ENCODE measurements at regions not wholly inside any gene's neighbourhood (a gene's known extent, or its start where the extent isn't known, plus 50 kb on each side); places are given as distances from the start of the nearest gene placed in this dataset.

DNA sequence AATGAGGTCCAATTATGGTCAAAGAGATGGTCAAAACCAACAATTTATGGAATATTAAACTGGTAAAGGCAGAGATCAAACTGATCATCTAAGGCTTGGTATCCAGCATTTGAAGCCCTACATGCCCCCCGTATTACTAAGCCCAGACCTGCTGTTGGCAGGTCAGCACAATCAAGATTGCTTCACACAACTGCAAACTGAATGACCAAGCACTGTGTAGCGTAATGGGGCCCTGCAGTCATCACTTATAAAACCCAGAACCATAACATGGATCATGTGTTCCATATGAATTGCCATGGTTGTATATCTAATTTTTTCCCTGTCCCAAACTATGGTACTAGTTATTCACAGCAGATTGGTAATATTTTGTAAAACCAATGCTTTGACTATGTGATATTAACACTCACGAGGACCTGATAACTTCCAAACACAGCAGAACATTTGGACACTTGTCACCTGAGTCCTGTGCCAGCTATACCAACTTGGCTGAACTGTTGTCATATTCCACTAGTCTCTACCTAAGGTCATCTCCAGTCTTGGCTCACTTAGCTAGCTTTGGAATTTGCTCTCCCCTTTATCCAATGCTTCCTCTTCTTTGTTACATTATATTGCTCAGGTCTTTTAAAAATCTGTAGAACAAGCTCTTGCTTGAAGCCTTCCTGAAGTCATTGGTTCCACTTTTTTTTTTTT, 81.7 kb upstream of the HMHB1 start:
- no peak for DNase-seq

DNA sequence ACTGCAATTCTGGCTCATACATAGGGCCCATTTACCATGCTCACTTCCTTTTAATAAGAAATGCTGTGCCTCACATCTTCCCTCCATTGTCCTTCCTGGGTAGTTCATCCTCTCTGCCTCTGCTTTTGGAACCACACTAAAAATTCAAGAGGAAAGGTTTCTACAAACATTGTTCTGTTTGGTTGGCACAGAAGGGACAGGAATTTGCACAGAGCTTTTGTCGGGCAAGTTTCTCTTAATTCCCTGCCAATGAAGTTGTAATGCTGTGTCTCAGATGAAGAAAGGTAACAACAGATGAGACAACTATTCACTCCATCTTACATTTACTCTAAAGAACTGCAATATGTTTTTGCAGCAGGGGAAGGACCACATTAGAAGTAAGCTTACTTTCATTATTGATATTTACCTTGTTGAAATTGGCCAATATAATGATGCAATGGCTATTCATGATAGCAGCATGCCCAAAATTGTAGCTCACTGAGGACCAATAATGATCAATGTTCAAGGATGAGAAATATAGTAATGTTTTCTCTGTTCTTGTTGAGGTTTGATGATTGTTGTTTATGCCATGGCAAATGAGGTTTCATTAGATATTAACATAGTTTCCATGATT, 82.5 kb upstream of the HMHB1 start:
- DNase-seq: no peak

- DNase-seq: no peak
These were observed 88.8 kb upstream of the HMHB1 start for GRCh38 chr5:143723159-143723558.

DNA sequence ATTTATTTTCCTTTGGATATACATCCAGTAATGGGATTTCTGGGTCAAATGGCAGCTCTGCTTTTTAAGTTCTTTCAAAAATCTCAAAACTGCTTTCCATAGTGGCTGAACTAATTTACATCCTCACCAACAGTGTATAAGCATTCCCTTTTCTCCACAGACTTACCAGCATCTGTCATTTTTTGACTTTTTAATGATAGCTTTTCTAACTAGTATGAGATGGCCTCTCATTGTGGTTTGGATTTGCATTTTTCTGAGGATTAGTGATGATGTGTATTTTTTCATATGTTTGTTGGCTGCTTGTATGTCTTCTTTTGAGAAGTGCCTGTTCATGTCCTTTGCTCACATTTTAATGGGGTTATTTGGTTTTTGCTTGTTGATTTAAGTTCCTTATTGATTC, 90.0 kb upstream of the HMHB1 start:
- no peak for DNase-seq

- DNase-seq: no peak
These were observed 91.3 kb upstream of the HMHB1 start for GRCh38 chr5:143720689-143721088.

- no peak for DNase-seq
These were observed 94.6 kb upstream of the HMHB1 start for GRCh38 chr5:143717400-143717799.

DNA sequence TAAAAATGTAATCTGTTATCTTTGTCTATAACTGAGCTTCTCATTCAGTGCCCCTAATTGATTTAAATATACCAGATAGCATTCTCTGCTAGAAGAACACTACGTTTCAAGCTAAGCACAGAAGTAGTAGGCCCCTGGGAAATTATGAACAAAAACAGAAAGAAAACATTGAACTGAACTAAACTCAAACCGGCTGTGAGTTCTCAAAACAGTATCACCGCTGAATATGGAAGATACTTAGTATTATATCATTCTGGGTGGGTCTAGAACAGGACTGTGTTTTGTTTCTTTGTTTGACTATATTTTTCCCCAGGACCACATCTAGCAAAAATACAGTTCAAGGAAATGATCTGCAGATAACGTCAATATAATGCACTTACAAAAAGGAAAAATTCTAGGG, 95.1 kb upstream of the HMHB1 start:
- no peak for DNase-seq

GRCh38 chr5:143715616-143716015, 96.3 kb upstream of the HMHB1 start:
- DNase-seq: no peak

- no peak for DNase-seq
These were observed 97.3 kb upstream of the HMHB1 start for GRCh38 chr5:143714629-143715028.

DNA sequence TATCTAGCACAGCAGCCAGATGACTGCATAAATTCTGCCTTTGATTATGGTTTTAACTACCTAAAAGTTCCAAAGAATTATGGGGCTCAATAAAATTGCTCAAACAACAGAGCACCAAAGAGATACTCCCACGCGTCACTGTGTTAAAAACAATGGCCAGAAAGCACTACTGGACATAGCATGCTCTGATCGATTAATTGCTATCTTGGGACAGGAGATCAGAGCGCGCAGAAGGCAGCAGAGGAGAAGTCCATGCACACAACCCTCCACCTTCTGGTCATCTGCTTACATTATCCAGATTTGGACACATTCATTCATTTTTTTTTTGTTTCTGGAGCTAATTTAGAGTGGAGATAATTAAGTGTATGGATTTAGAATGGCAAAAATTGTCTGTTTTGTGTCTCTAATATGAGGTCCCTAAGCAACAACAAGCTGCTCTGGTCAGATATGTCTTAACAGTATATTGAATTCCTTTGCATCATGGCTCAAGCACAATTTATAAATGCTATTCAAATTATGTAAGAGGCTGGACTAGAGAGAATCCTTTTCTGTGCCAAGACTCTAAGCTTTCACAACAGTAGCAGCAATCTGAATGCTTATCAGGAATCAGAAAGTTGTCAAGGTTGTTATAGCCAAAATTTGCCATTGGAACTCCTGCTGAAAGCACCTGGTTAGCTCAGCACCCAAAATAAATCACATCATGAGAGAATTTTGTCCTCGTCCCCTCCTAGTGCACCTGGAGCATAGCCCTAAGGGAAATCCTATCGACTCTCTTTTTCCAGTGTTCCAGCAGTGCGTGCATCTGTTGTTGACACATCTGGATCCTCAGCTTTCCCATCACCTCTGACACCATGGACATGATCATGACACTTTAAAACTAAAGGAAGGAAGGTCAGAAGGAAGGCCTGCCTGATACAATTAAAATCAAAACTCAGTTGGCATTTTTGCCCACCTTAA, 98.6 kb upstream of the HMHB1 start:
- no peak for DNase-seq

DNA sequence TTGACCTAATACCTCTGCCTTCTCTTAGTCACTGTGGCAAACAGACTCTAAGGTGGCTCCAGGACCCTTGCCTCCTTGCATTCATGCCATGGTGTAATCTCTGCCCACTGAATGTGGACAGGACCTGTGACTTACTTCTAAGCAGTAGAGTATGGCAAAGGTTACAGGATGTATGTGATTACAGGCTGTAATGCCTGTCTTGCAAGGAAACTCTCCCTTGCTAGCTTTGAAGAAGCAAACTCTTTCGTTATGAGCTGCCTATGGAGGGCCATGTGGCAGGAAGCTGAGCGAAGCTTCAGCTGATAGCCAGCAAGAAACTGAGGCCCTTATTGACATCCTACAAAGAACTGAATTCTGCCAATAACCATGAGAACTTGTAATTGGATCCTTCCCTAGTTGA, 103.3 kb upstream of the HMHB1 start:
- no peak for DNase-seq

- DNase-seq: no peak
These were observed 104.2 kb upstream of the HMHB1 start for GRCh38 chr5:143707806-143708205.

DNA sequence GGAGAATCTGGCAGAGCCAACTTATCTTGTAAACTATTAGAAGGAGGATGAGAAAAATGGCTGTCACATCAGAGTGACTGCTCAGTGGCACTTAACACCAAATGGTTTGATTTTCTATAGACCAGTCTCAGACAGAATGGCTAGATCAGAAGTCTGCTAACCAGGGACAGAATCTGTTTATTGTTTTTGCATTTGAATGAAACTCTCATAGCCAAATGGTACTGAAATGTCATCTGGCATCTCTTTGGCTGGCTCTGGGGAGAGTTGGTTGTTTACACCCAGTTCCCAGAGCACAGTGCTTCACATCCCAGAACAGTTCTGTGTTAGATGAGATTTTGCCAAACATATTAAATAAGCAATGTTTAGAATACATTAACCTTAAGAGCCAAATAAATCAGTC, 106.6 kb upstream of the HMHB1 start:
- DNase-seq: no peak

GRCh38 chr5:143703659-143704058, 108.3 kb upstream of the HMHB1 start:
- no peak for DNase-seq

- no peak for DNase-seq
These were observed 110.5 kb upstream of the HMHB1 start for GRCh38 chr5:143701493-143701892.

DNA sequence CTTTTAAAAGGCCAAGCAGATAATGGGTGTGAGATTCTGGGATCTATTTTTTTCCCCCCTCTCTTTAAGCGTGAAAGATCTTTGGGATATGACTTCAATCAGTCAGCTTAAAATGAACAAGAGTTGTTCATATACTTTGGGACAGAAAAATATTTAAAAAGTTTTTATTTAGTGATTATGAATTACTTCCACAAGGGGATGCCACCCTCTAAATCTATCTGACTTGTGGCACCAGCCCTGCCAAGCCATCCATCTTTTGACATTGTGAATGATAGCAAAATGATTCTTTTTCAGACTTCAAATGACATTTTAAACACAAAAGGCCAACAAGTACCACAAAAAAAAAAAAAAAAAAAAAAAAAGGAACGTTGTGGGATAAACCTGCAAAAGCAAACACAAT, 111.0 kb upstream of the HMHB1 start:
- DNase-seq: no peak

GRCh38 chr5:143699121-143699520, 112.8 kb upstream of the HMHB1 start:
- DNase-seq: no peak

- DNase-seq: no peak
These were observed 113.4 kb upstream of the HMHB1 start for GRCh38 chr5:143698574-143698973.

DNA sequence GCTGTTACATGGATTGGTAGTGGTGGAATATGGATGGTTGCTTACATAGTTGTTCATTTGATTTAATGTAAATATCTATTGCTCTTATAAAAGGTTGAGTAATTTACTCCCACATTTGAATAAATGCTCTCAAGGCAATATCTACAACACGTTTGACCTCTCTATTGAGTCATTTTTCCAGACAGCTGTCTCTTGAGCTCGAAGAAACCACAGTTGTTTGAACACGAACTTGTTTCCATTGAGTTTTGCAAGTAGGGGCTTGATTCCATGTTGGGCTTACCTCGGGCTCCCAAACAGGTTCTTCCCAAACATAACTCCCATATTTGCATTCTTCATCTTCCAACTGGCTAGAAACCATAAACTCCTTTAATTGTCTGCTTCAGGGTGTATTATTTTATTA, 115.0 kb upstream of the HMHB1 start:
- no peak for DNase-seq

- no peak for DNase-seq
These were observed 116.0 kb upstream of the HMHB1 start for GRCh38 chr5:143695941-143696340.

GRCh38 chr5:143695244-143695864, 116.6 kb upstream of the HMHB1 start:
- DNase-seq: no peak

DNA sequence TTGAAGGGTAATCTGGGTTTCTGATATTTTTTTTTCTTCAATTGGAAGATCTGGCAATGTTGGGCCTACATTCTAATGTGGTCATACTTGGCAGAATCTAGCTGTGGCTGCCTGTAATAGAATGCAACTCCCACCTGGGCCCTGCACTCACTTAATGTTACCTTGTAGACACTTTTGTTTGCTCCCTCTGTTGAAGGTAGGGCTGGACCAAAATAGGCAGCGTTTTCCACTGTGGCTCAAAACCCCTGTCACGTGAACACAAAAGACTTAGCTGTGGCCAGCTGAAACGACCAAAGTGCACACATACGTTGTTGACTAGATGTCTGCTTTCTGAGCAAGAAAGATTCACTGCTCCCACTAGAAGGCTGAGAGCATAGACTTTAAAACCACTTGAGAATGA, 117.6 kb upstream of the HMHB1 start:
- no peak for DNase-seq

Data from nucleus accumbens (tissue), 56 donors.